ENCODE measurements at regions not wholly inside any gene's neighbourhood (a gene's known extent, or its start where the extent isn't known, plus 50 kb on each side); places are given as distances from the start of the nearest gene placed in this dataset.

- Histone ChIP-seq H3K36me3 (ENCODE audit: insufficient read depth, low read length) (no peaks in the 10 kb centered on the region), H2AFZ (ENCODE audit: low read depth, low read length) (no peak overlapping the region), H3K27me3 (ENCODE audit: insufficient read depth, low read depth, low read length) (no peaks in the 10 kb centered on the region), H3K79me2 (replicated peaks; ENCODE audit: insufficient read depth, low read length) (no peaks in the 10 kb centered on the region), H3K9me3 (ENCODE audit: low read length) (no peaks in the 10 kb centered on the region), H3K4me3 (ENCODE audit: low read length) (no peak overlapping the region), H3K27ac (ENCODE audit: low read length) (no peak overlapping the region), H3F3A (ENCODE audit: insufficient read depth, low read length, poor library complexity, severe bottlenecking) (no peaks in the 10 kb centered on the region), H3K9ac (ENCODE audit: low read length) (no peak overlapping the region), H4K20me1 (ENCODE audit: insufficient read depth) (no peaks in the 10 kb centered on the region), H3K4me2 (ENCODE audit: low read length) (no peak overlapping the region), H3K9me2 (ENCODE audit: insufficient read depth, low read length) (no peaks in the 10 kb centered on the region)
- TF ChIP-seq EZH2 (IDR thresholded peaks at IDR 0.05; ENCODE audit: borderline replicate concordance, insufficient read depth, low read length, poor library complexity, severe bottlenecking) = no peak
- TF ChIP-seq SMC3 (conservative IDR thresholded peaks at IDR 0.05; ENCODE audit: poor library complexity) = no peak
- no peak for TF ChIP-seq EP300 (conservative IDR thresholded peaks at IDR 0.05; ENCODE audit: poor library complexity, severe bottlenecking)
- TF ChIP-seq MXI1 (conservative IDR thresholded peaks at IDR 0.05; ENCODE audit: poor library complexity, severe bottlenecking) = no peak
- no peak for TF ChIP-seq POLR2AphosphoS5 (IDR thresholded peaks at IDR 0.05)
- TF ChIP-seq REST (IDR thresholded peaks at IDR 0.05; ENCODE audit: borderline replicate concordance) = no peak
- no peak for TF ChIP-seq CTCF (IDR thresholded peaks at IDR 0.05; ENCODE audit: poor library complexity, severe bottlenecking)
- TF ChIP-seq TAF1 (IDR thresholded peaks at IDR 0.05; ENCODE audit: low read depth) = no peak
- no peak for TF ChIP-seq RAD21 (conservative IDR thresholded peaks at IDR 0.05)
Measured at GRCh38 chr13:80577926-80578670, 237.2 kb upstream of the SPRY2 start.

GRCh38 chr13:80577285-80577684, 236.4 kb upstream of the SPRY2 start:
- H3K9ac ChIP-seq (ENCODE audit: low read length) = no peak overlapping the region
- no peaks in the 10 kb centered on the region for H3K79me2 ChIP-seq (replicated peaks; ENCODE audit: insufficient read depth, low read length)
- no peaks in the 10 kb centered on the region for H3K9me3 ChIP-seq (ENCODE audit: low read length)
- H3K27ac ChIP-seq (ENCODE audit: low read length) = no peak overlapping the region
- no peaks in the 10 kb centered on the region for H3K9me2 ChIP-seq (ENCODE audit: insufficient read depth, low read length)
- no peak overlapping the region for H3K4me3 ChIP-seq (ENCODE audit: low read length)
- H2AFZ ChIP-seq (ENCODE audit: low read depth, low read length) = no peak overlapping the region
- H3K27me3 ChIP-seq (ENCODE audit: insufficient read depth, low read depth, low read length) = no peaks in the 10 kb centered on the region
- no peaks in the 10 kb centered on the region for H4K20me1 ChIP-seq (ENCODE audit: insufficient read depth)
- no peaks in the 10 kb centered on the region for H3K36me3 ChIP-seq (ENCODE audit: insufficient read depth, low read length)
- no peak overlapping the region for H3K4me2 ChIP-seq (ENCODE audit: low read length)
- no peak for TF ChIP-seq RAD21 (conservative IDR thresholded peaks at IDR 0.05)
- no peak for TF ChIP-seq MXI1 (conservative IDR thresholded peaks at IDR 0.05; ENCODE audit: poor library complexity, severe bottlenecking)
- TF ChIP-seq REST (IDR thresholded peaks at IDR 0.05; ENCODE audit: borderline replicate concordance) = no peak
- no peak for TF ChIP-seq TAF1 (IDR thresholded peaks at IDR 0.05; ENCODE audit: low read depth)
- TF ChIP-seq SMC3 (conservative IDR thresholded peaks at IDR 0.05; ENCODE audit: poor library complexity) = no peak
- TF ChIP-seq CTCF (IDR thresholded peaks at IDR 0.05; ENCODE audit: poor library complexity, severe bottlenecking) = no peak
- no peak for TF ChIP-seq EP300 (conservative IDR thresholded peaks at IDR 0.05; ENCODE audit: poor library complexity, severe bottlenecking)
- no peaks in the 10 kb centered on the region for H3F3A ChIP-seq (ENCODE audit: insufficient read depth, low read length, poor library complexity, severe bottlenecking)
